CD14-positive monocyte (primary cell): ENCODE measurements at regions not wholly inside any gene's neighbourhood (a gene's known extent, or its start where the extent isn't known, plus 50 kb on each side); places are given as distances from the start of the nearest gene placed in this dataset.

Source experiments
- DNase-seq, 3 donors: peaks; one replicate each; pipeline ENCODE4 v3.0.0-alpha.2; 2011 to 2022
- H2AFZ ChIP-seq: 2 replicates; pipeline ENCODE4 v1.6.0; 2012; ENCODE audit warnings: mild to moderate bottlenecking, low read depth, low read length, inconsistent platforms; ENCODE audit not compliant: insufficient read depth, poor library complexity, severe bottlenecking
- H3K27ac ChIP-seq, 2 donors: 1 replicate in 1 of 2; 2 replicates in 1 of 2; pipeline ENCODE4 v1.5.1; 2012 to 2013; ENCODE audit warnings: low read length in 2 of 2, control low read depth in 1 of 2, inconsistent platforms in 1 of 2, low read depth in 1 of 2, mild to moderate bottlenecking in 1 of 2
- H3K27me3 ChIP-seq, 2 donors: one replicate each; pipeline versions ENCODE4 v1.6.0 to v1.6.1; 2011 to 2013; ENCODE audit warnings: low read length in 2 of 2; ENCODE audit not compliant: control insufficient read depth in 2 of 2, insufficient read depth in 2 of 2
- H3K36me3 ChIP-seq, 2 donors: replicated peaks in 1 of 2; 1 replicate in 1 of 2; 2 replicates in 1 of 2; pipeline versions ENCODE4 v1.5.1 to v1.6.1; 2012 to 2013; ENCODE audit warnings: low read length in 2 of 2, control low read depth in 1 of 2, inconsistent platforms in 1 of 2, mild to moderate bottlenecking in 1 of 2; ENCODE audit not compliant: insufficient read depth in 2 of 2, control insufficient read depth in 1 of 2
- H3K4me1 ChIP-seq, 2 donors: 1 replicate in 1 of 2; 2 replicates in 1 of 2; pipeline versions ENCODE4 v1.5.1 to v1.6.1; 2012 to 2013; ENCODE audit warnings: low read length in 2 of 2, control low read depth in 1 of 2, inconsistent platforms in 1 of 2, mild to moderate bottlenecking in 1 of 2, moderate library complexity in 1 of 2; ENCODE audit not compliant: insufficient read depth in 2 of 2, control insufficient read depth in 1 of 2
- H3K4me2 ChIP-seq: replicated peaks from 2 replicates; pipeline ENCODE3; 2012; ENCODE audit warnings: low read length, moderate library complexity, mild to moderate bottlenecking; ENCODE audit not compliant: poor library complexity, severe bottlenecking; ENCODE audit errors: extremely low read depth
- H3K4me3 ChIP-seq, 3 experiments: fragments of 200-600 bp in 1 of 3; sonication (generic) in 1 of 3; replicated peaks in 1 of 3; 1 replicate in 2 of 3; 2 replicates in 1 of 3; pipeline ENCODE4 v1.5.1; 2011 to 2013; ENCODE audit warnings: low read length in 3 of 3, mild to moderate bottlenecking in 3 of 3, control low read depth in 2 of 3, low read depth in 2 of 3, inconsistent platforms in 1 of 3, moderate library complexity in 1 of 3
- H3K79me2 ChIP-seq: 2 replicates; pipeline ENCODE4 v1.6.0; 2012; ENCODE audit warnings: mild to moderate bottlenecking, control low read depth, inconsistent platforms, low read length, moderate library complexity; ENCODE audit not compliant: insufficient read depth
- H3K9ac ChIP-seq: 2 replicates; pipeline ENCODE4 v1.6.0; 2017; ENCODE audit warnings: low read length, mild to moderate bottlenecking; ENCODE audit not compliant: insufficient read depth, poor library complexity, severe bottlenecking
- H3K9me3 ChIP-seq, 2 donors: replicated peaks in 1 of 2; 1 replicate in 1 of 2; 2 replicates in 1 of 2; pipeline versions ENCODE4 v1.5.1 to v1.6.1; 2012 to 2013; ENCODE audit warnings: low read length in 2 of 2, control low read depth in 1 of 2; ENCODE audit not compliant: control insufficient read depth in 1 of 2, insufficient read depth in 1 of 2
- H4K20me1 ChIP-seq: 2 replicates; pipeline ENCODE4 v1.6.0; 2012; ENCODE audit warnings: mild to moderate bottlenecking, low read length, control low read depth, moderate library complexity; ENCODE audit not compliant: insufficient read depth
- H3K27ac Mint-ChIP-seq, 7 donors: one replicate each; pipeline ENCODE4 v1.8.0; 2020; ENCODE audit warnings: mild to moderate bottlenecking in 7 of 7, mixed read lengths in 7 of 7, moderate library complexity in 6 of 7, inconsistent platforms in 2 of 7
- H3K27me3 Mint-ChIP-seq, 3 donors: one replicate each; pipeline ENCODE4 v1.8.0; 2021 to 2022; ENCODE audit warnings: low read depth in 3 of 3, mild to moderate bottlenecking in 3 of 3, mixed read lengths in 3 of 3, moderate library complexity in 3 of 3, inconsistent platforms in 1 of 3
- H3K36me3 Mint-ChIP-seq, 2 donors: one replicate each; pipeline ENCODE4 v1.8.0; 2020; ENCODE audit warnings: mixed read lengths in 2 of 2, inconsistent platforms in 1 of 2, mild to moderate bottlenecking in 1 of 2
- H3K4me1 Mint-ChIP-seq: one replicate; pipeline ENCODE4 v1.8.0; 2020; ENCODE audit warnings: mild to moderate bottlenecking, mixed read lengths
- H3K4me3 Mint-ChIP-seq, 2 donors: one replicate each; pipeline ENCODE4 v1.8.0; 2020; ENCODE audit warnings: mild to moderate bottlenecking in 2 of 2, mixed read lengths in 2 of 2, moderate library complexity in 1 of 2
- H3K9me3 Mint-ChIP-seq, 7 donors: one replicate each; pipeline ENCODE4 v1.8.0; 2020 to 2022; ENCODE audit warnings: mixed read lengths in 7 of 7, mild to moderate bottlenecking in 6 of 7, moderate library complexity in 6 of 7, inconsistent platforms in 2 of 7
- CTCF ChIP-seq: fragments of 200-600 bp; IDR thresholded peaks from one replicate; pipeline ENCODE4 v1.8.0; 2022; ENCODE audit warnings: antibody characterized with exemption, mild to moderate bottlenecking
- WGBS: methylation state at CpG from one replicate; pipeline ENCODE4 v1.1.5; 2013; ENCODE audit warnings: missing lambda C conversion rate; ENCODE audit not compliant: insufficient coverage; 5-methylcytosine and 5-hydroxymethylcytosine counted together
- intact Hi-C, 2 donors: fragments of 100-400 bp; cut with micrococcal nuclease; formaldehyde crosslinking; loops; one replicate each; pipeline versions ENCODE4 v1.15.0 to v1.15.1; 2023

DNA sequence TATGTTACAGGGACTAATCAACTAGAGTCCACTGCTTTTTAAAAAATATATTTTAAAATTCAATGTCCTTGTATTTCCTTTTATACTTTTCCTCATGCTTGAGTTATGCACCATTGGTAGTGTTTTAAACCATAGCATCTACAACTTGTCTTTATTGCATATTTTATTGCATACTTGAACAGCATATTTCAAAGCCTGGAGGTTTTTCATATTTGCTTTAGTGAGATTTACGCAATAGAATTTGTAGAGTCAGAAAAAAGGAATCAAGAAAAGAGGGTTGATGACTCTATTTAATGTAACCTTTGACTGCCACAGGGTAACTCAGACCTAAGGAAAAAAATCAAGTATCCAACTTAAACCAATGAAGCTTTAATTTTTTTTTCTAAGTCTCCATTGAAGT lies 1165.7 kb upstream of the IGFBP7 start:
- intact Hi-C loops: no loop called here
- no peaks in the 10 kb centered on the region for H4K20me1 ChIP-seq
- Mint-ChIP-seq H3K4me3 (no peak overlapping the region), H3K36me3 (no peaks in the 10 kb centered on the region), H3K27me3 (no peaks in the 10 kb centered on the region), H3K4me1 (no peaks in the 10 kb centered on the region), H3K27ac (no peak overlapping the region), H3K9me3 (peaks cover 0 to 8% (median 3%) of the 10 kb centered on the region in 7 donors)
- peaks cover 2 to 3% of the 10 kb centered on the region in 2 donors for H3K9me3 ChIP-seq
- no peak overlapping the region for H3K4me2 ChIP-seq
- H2AFZ ChIP-seq: no peak overlapping the region
- H3K4me1 ChIP-seq: no peaks in the 10 kb centered on the region
- no peaks in the 10 kb centered on the region for H3K27me3 ChIP-seq
- TF ChIP-seq CTCF: no peak
- no peak overlapping the region for H3K4me3 ChIP-seq
- no peak for DNase-seq
- H3K36me3 ChIP-seq: no peaks in the 10 kb centered on the region
- no peak overlapping the region for H3K9ac ChIP-seq
- WGBS: no CpG with 5 or more reads among the region's 1 CpG
- H3K79me2 ChIP-seq: no peaks in the 10 kb centered on the region
- no peak overlapping the region for H3K27ac ChIP-seq

GRCh38 chr4:58274553-58274952 lies 1164.4 kb upstream of the IGFBP7 start:
- Mint-ChIP-seq H3K4me3 (no peak overlapping the region), H3K36me3 (no peaks in the 10 kb centered on the region), H3K9me3 (peaks cover 0 to 9% (median 5%) of the 10 kb centered on the region in 7 donors), H3K27ac (no peak overlapping the region), H3K27me3 (no peaks in the 10 kb centered on the region), H3K4me1 (no peaks in the 10 kb centered on the region)
- 100% methylated on average over 3 of the region's 5 CpGs for WGBS
- H4K20me1 ChIP-seq: no peaks in the 10 kb centered on the region
- peaks cover 13 to 14% of the 10 kb centered on the region in 2 donors for H3K9me3 ChIP-seq
- no peak for TF ChIP-seq CTCF
- no peak overlapping the region for H3K27ac ChIP-seq
- no peaks in the 10 kb centered on the region for H3K4me1 ChIP-seq
- H3K27me3 ChIP-seq: no peaks in the 10 kb centered on the region
- H3K79me2 ChIP-seq: no peaks in the 10 kb centered on the region
- H3K4me2 ChIP-seq: no peak overlapping the region
- DNase-seq: no peak
- no peak overlapping the region for H2AFZ ChIP-seq
- H3K36me3 ChIP-seq: no peaks in the 10 kb centered on the region
- intact Hi-C loops: no loop called here
- H3K9ac ChIP-seq: no peak overlapping the region
- H3K4me3 ChIP-seq: no peak overlapping the region
